K562 (cell line): ENCODE measurements at regions not wholly inside any gene's neighbourhood (a gene's known extent, or its start where the extent isn't known, plus 50 kb on each side); places are given as distances from the start of the nearest gene placed in this dataset.

Experiments used
- ATAC-seq: fragments of 200-7000 bp; cut with Tn5 transposase; 3 replicates; pipeline ENCODE4 v1.9.1; 2020; ENCODE audit warnings: moderate library complexity
- BruUV-seq: library from RNA; stranded (reverse); fragments of 400-500 nt; replicated peaks from 2 replicates; lab custom pipeline; 2021; lab: Mats Ljungman, UMichigan
- CTCF ChIA-PET: fragments of 300-600 bp; formaldehyde crosslinking; extraction: SDS; loops from one replicate; lab custom pipeline; 2021; ENCODE audit warnings: low intra/inter-chr PET ratio; lab: Yijun Ruan, JAX
- POLR2A ChIA-PET: fragments of 300-600, 350-650 bp; sonication (Branson Sonifier 250); formaldehyde crosslinking; extraction: SDS; loops from one replicate; lab custom pipeline; 2021; ENCODE audit warnings: antibody characterized with exemption, inconsistent platforms; lab: Yijun Ruan, JAX
- DNase-seq, 4 experiments: peaks; one replicate each; pipeline versions ENCODE4 v3.0.0 to v3.0.0-alpha.2; 2011 to 2018; ENCODE audit warnings: low spot score in 3 of 4, mixed read lengths in 3 of 4; ENCODE audit errors: extremely low read depth in 1 of 4
- FAIRE-seq: peaks from 2 replicates; lab custom pipeline; 2011; peaks lifted over from hg19 to GRCh38; lab: Jason Lieb, UNC
- H2AFZ ChIP-seq: 2 replicates; pipeline ENCODE4 v1.6.0; 2011; ENCODE audit warnings: low read depth, low read length, control low read depth, inconsistent platforms
- H3K27ac ChIP-seq: fragments of 200-600 bp; 3 replicates; pipeline ENCODE4 v1.8.0; 2011; ENCODE audit warnings: low read depth, mild to moderate bottlenecking, control low read depth, inconsistent platforms, low read length, moderate library complexity, mixed read lengths; ENCODE audit errors: extremely low read depth
- H3K27me3 ChIP-seq, 2 experiments: fragments of 300-600 bp in 1 of 2; 2 replicates in 1 of 2; 3 replicates in 1 of 2; pipeline versions ENCODE4 v1.6.0 to v1.8.0; 2011; ENCODE audit warnings: inconsistent platforms in 2 of 2, low read length in 2 of 2, mild to moderate bottlenecking in 1 of 2, mixed read lengths in 1 of 2, moderate library complexity in 1 of 2; ENCODE audit not compliant: control insufficient read depth in 2 of 2, insufficient read depth in 2 of 2
- H3K36me3 ChIP-seq: fragments of 300-600 bp; 3 replicates; pipeline ENCODE4 v1.8.0; 2011; ENCODE audit warnings: mild to moderate bottlenecking, low read length, inconsistent platforms; ENCODE audit not compliant: control insufficient read depth, insufficient read depth
- H3K4me1 ChIP-seq, 2 experiments: fragments of 200-600 bp in 1 of 2; replicated peaks in 1 of 2; 2 replicates in 1 of 2; 3 replicates in 1 of 2; pipeline versions ENCODE4 v1.5.1 to v1.8.0; 2011; ENCODE audit warnings: inconsistent platforms in 2 of 2, low read length in 2 of 2, mild to moderate bottlenecking in 1 of 2, mixed read lengths in 1 of 2, moderate library complexity in 1 of 2; ENCODE audit not compliant: control insufficient read depth in 2 of 2, insufficient read depth in 2 of 2
- H3K4me2 ChIP-seq: 2 replicates; pipeline ENCODE4 v1.6.1; 2011; ENCODE audit warnings: low read length, control low read depth, inconsistent platforms, mixed read lengths; ENCODE audit not compliant: insufficient read depth
- H3K4me3 ChIP-seq: fragments of 200-600 bp; sonication (generic), shearing (Covaris generic); 2 replicates; pipeline ENCODE4 v1.5.1; 2016; ENCODE audit warnings: control low read depth, inconsistent platforms
- H3K79me2 ChIP-seq: fragments of 200-600 bp; 3 replicates; pipeline ENCODE4 v1.8.0; 2011; ENCODE audit warnings: low read length, inconsistent platforms; ENCODE audit not compliant: control insufficient read depth, insufficient read depth
- H3K9ac ChIP-seq, 2 experiments: 2 replicates each; pipeline versions ENCODE4 v1.6.0 to v1.6.1; 2011; ENCODE audit warnings: low read depth in 2 of 2, low read length in 2 of 2, control low read depth in 1 of 2, inconsistent platforms in 1 of 2, mild to moderate bottlenecking in 1 of 2, mixed read lengths in 1 of 2; ENCODE audit not compliant: insufficient read depth in 1 of 2
- H3K9me1 ChIP-seq: one replicate; pipeline ENCODE4 v1.6.0; 2011; ENCODE audit warnings: inconsistent platforms, mild to moderate bottlenecking, low read length, moderate library complexity; ENCODE audit not compliant: control insufficient read depth, insufficient read depth
- H3K9me3 ChIP-seq: replicated peaks from 2 replicates; pipeline ENCODE4 v1.5.1; 2011; ENCODE audit warnings: low read depth, low read length, inconsistent platforms; ENCODE audit not compliant: control insufficient read depth, insufficient read depth
- H4K20me1 ChIP-seq: replicated peaks from 2 replicates; pipeline ENCODE4 v1.6.1; 2011; ENCODE audit warnings: low read length, inconsistent platforms, mixed read lengths; ENCODE audit not compliant: control insufficient read depth, insufficient read depth
- CEBPB ChIP-seq: fragments of 450-650 bp; IDR thresholded peaks from 2 replicates; pipeline ENCODE4 v1.6.1; 2016; ENCODE audit warnings: missing genetic modification characterization, missing compliant biosample characterization
- ELF2 ChIP-seq: fragments of 250-450 bp; sonication (Bioruptor Pico); IDR thresholded peaks from 2 replicates; pipeline ENCODE4 v1.5.0; 2021; ENCODE audit warnings: mild to moderate bottlenecking
- FOXA3 ChIP-seq, 2 experiments: fragments of 450-650 bp in 1 of 2; sonication (generic) in 1 of 2; formaldehyde crosslinking; IDR thresholded peaks in 1 of 2; conservative IDR thresholded peaks in 1 of 2; 2 replicates each; pipeline versions ENCODE4 v1.4.0 to v1.8.0; 2020 to 2022; ENCODE audit warnings: mild to moderate bottlenecking in 2 of 2, missing genetic modification reagents in 1 of 2
- GATA2 ChIP-seq: sonication (generic); formaldehyde crosslinking; IDR thresholded peaks from 2 replicates; pipeline ENCODE4 v1.4.0; 2020; ENCODE audit warnings: mild to moderate bottlenecking, missing genetic modification reagents
- MLX ChIP-seq, 2 experiments: fragments of 450-650 bp in 1 of 2; sonication (generic) in 1 of 2; formaldehyde crosslinking; conservative IDR thresholded peaks; 2 replicates each; pipeline versions ENCODE4 v1.4.0 to v1.8.1; 2020 to 2022; ENCODE audit warnings: mild to moderate bottlenecking in 1 of 2, missing genetic modification reagents in 1 of 2
- TEAD1 ChIP-seq, 2 experiments: fragments of 450-650 bp in 1 of 2; sonication (generic) in 1 of 2; formaldehyde crosslinking; IDR thresholded peaks; 2 replicates each; pipeline versions ENCODE4 v1.4.0 to v1.8.0; 2020 to 2022; ENCODE audit warnings: mild to moderate bottlenecking in 2 of 2, missing genetic modification reagents in 1 of 2
- ZBTB1 ChIP-seq: sonication (generic); formaldehyde crosslinking; IDR thresholded peaks from 2 replicates; pipeline ENCODE4 v1.8.1; 2023; ENCODE audit warnings: missing genetic modification reagents, low read depth, mild to moderate bottlenecking, borderline replicate concordance
- ZFX ChIP-seq: sonication (generic); formaldehyde crosslinking; IDR thresholded peaks from 2 replicates; pipeline ENCODE4 v1.8.0; 2022; ENCODE audit warnings: mild to moderate bottlenecking, missing genetic modification reagents, moderate library complexity
- ZNF124 ChIP-seq: sonication (generic); formaldehyde crosslinking; IDR thresholded peaks from 2 replicates; pipeline ENCODE4 v1.8.1; 2022; ENCODE audit warnings: missing genetic modification reagents
- ZNF717 ChIP-seq: fragments of 250-450 bp; sonication (Bioruptor Pico); IDR thresholded peaks from 2 replicates; pipeline ENCODE4 v1.5.0; 2021
- ZNF785 ChIP-seq: fragments of 250-450 bp; sonication (Bioruptor Pico); IDR thresholded peaks from 2 replicates; pipeline ENCODE4 v1.4.0; 2020; ENCODE audit warnings: mild to moderate bottlenecking
- WGBS: fragments of 100-300 bp; shearing (Covaris generic); methylation state at CpG from one replicate; pipeline ENCODE4 v1.1.6; 2016; ENCODE audit warnings: low coverage, mixed read lengths; ENCODE audit not compliant: insufficient coverage; ENCODE audit errors: missing lambda C conversion rate; 5-methylcytosine and 5-hydroxymethylcytosine counted together
- in situ Hi-C: fragments of 300-500 bp; cut with MboI; formaldehyde crosslinking; loops from 4 replicates; pipeline ENCODE4 v1.15.0; 2018; ENCODE audit warnings: inconsistent platforms, mixed read lengths
- intact Hi-C: fragments of 100-400 bp; cut with micrococcal nuclease; formaldehyde crosslinking; loops from 2 replicates; pipeline ENCODE4 v1.14.2; 2022

GRCh38 chr14:80315681-80316080, 104.4 kb upstream of the DIO2 start:
- Histone ChIP-seq H3K4me2 (no peak overlapping the region), H2AFZ (no peak overlapping the region), H3K9me3 (no peaks in the 10 kb centered on the region), H3K4me1 (no peaks in the 10 kb centered on the region), H4K20me1 (no peaks in the 10 kb centered on the region), H3K36me3 (no peaks in the 10 kb centered on the region), H3K27ac (no peak overlapping the region), H3K9ac (no peak overlapping the region), H3K4me3 (no peak overlapping the region), H3K27me3 (no peaks in the 10 kb centered on the region), H3K9me1 (no peaks in the 10 kb centered on the region), H3K79me2 (no peaks in the 10 kb centered on the region)
- TF ChIP-seq ZBTB1 (CRISPR knock-in tag) = no peak
- no peak for TF ChIP-seq ZNF124 (CRISPR knock-in tag)
- no peak for TF ChIP-seq ZFX (CRISPR knock-in tag)
- no peak for TF ChIP-seq FOXA3 (CRISPR knock-in tag; conservative IDR thresholded peaks at IDR 0.05 in 1 of 2, IDR thresholded peaks at IDR 0.05 in 1 of 2)
- TF ChIP-seq ZNF717 = no peak
- TF ChIP-seq TEAD1 (CRISPR knock-in tag; IDR thresholded peaks at IDR 0.05) = no peak
- TF ChIP-seq CEBPB (tag) = no peak
- no peak for TF ChIP-seq ZNF785 (CRISPR knock-in tag)
- ChIA-PET CTCF (no interaction called here), POLR2A (no interaction called here)
- FAIRE-seq (no peak), DNase-seq (no peak), ATAC-seq (no peak)
- in situ Hi-C loops (no loop called here), intact Hi-C loops (no loop called here)
- 0% methylated on average over 1 of the region's 1 CpG for WGBS
- BruUV-seq = no TSS peak

- no peaks in the 10 kb centered on the region for H3K79me2 ChIP-seq
- H3K4me2 ChIP-seq = no peak overlapping the region
- no peaks in the 10 kb centered on the region for H3K27me3 ChIP-seq
- no peaks in the 10 kb centered on the region for H3K36me3 ChIP-seq
- no peak overlapping the region for H2AFZ ChIP-seq
- H3K9me1 ChIP-seq = no peaks in the 10 kb centered on the region
- TF ChIP-seq MLX (CRISPR knock-in tag; conservative IDR thresholded peaks at IDR 0.05) (no peak), GATA2 (CRISPR knock-in tag) (no peak), ELF2 (no peak)
- no peaks in the 10 kb centered on the region for H3K4me1 ChIP-seq
- H3K27ac ChIP-seq = no peak overlapping the region
- H4K20me1 ChIP-seq = no peaks in the 10 kb centered on the region
- FAIRE-seq (no peak), ATAC-seq (no peak), DNase-seq (no peak)
- ChIA-PET CTCF (no interaction called here), POLR2A (no interaction called here)
- in situ Hi-C loops = no loop called here
- H3K9me3 ChIP-seq = no peaks in the 10 kb centered on the region
- no peak overlapping the region for H3K9ac ChIP-seq
- intact Hi-C loops = no loop called here
- BruUV-seq = no TSS peak
- no peak overlapping the region for H3K4me3 ChIP-seq
These were observed 102.5 kb upstream of the DIO2 start for GRCh38 chr14:80313806-80314205.
